ENCODE measurements at regions not wholly inside any gene's neighbourhood (a gene's known extent, or its start where the extent isn't known, plus 50 kb on each side); places are given as distances from the start of the nearest gene placed in this dataset.

DNA sequence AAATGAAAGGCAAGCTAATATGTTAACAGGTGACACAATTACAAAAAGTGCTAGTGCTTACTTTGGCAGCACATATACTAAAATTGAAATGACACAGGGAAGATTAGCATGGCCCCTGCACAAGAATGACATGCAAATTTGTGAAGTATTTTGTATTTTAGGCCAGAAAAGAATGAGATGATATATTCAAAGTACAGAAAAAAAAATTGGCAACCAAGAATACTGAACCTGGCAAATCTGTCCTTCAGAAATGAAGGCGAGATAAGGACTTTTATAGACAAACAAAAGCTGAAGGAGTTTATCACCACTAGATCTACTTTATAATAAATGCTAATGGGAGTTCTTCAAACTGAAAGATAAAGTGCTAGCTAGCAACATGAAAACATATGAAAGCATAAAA is 350.0 kb upstream of the POU3F1 start:
- no peak for ATAC-seq
- no peak for TF ChIP-seq ESRRG (CRISPR knock-in tag; IDR thresholded peaks at IDR 0.05)
- TF ChIP-seq PPARA (CRISPR knock-in tag; IDR thresholded peaks at IDR 0.05; ENCODE audit: borderline replicate concordance), result no peak
- no peak for TF ChIP-seq CREB5 (CRISPR knock-in tag; IDR thresholded peaks at IDR 0.05; ENCODE audit: low read depth)

DNA sequence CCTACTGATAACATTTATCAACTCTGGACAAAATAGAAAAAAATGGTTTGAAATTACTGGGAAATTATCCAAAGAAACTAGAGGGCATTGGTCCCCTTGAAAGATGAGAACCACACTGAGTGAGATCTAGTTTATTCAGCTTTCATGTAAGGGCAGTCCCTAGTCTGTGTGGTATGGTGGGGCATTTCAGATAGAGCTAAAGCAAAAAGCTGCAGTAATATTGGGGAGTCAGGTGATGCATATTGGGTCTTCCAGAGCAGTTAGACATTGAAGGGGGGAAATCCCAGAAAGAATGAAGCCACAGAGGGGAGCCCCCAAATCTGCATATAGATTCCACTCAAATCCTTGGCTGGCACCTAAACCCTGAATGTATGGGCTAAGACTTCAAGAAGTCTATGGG is 347.7 kb upstream of the POU3F1 start:
- no peak for ATAC-seq
- TF ChIP-seq GLIS3 (CRISPR knock-in tag; IDR thresholded peaks at IDR 0.05) (no peak), POU6F1 (CRISPR knock-in tag; IDR thresholded peaks at IDR 0.05; ENCODE audit: borderline replicate concordance, low read depth) (no peak), ZC3H10 (CRISPR knock-in tag; IDR thresholded peaks at IDR 0.05) (no peak), OSR1 (CRISPR knock-in tag; IDR thresholded peaks at IDR 0.05) (no peak), CREB5 (CRISPR knock-in tag; IDR thresholded peaks at IDR 0.05; ENCODE audit: low read depth) (no peak), ZFP30 (CRISPR knock-in tag; IDR thresholded peaks at IDR 0.05) (no peak), TCF4 (CRISPR knock-in tag; IDR thresholded peaks at IDR 0.05; ENCODE audit: borderline replicate concordance) (no peak), BACH2 (CRISPR knock-in tag; IDR thresholded peaks at IDR 0.05; ENCODE audit: borderline replicate concordance) (no peak), SNAI2 (CRISPR knock-in tag; IDR thresholded peaks at IDR 0.05) (no peak), ISL1 (CRISPR knock-in tag; IDR thresholded peaks at IDR 0.05) (no peak), TOX (CRISPR knock-in tag; IDR thresholded peaks at IDR 0.05; ENCODE audit: borderline replicate concordance) (no peak), CSDC2 (CRISPR knock-in tag; IDR thresholded peaks at IDR 0.05) (no peak), ZNF565 (CRISPR knock-in tag; conservative IDR thresholded peaks at IDR 0.05; ENCODE audit: low read depth) (no peak)
- TF ChIP-seq, protein P1, sequence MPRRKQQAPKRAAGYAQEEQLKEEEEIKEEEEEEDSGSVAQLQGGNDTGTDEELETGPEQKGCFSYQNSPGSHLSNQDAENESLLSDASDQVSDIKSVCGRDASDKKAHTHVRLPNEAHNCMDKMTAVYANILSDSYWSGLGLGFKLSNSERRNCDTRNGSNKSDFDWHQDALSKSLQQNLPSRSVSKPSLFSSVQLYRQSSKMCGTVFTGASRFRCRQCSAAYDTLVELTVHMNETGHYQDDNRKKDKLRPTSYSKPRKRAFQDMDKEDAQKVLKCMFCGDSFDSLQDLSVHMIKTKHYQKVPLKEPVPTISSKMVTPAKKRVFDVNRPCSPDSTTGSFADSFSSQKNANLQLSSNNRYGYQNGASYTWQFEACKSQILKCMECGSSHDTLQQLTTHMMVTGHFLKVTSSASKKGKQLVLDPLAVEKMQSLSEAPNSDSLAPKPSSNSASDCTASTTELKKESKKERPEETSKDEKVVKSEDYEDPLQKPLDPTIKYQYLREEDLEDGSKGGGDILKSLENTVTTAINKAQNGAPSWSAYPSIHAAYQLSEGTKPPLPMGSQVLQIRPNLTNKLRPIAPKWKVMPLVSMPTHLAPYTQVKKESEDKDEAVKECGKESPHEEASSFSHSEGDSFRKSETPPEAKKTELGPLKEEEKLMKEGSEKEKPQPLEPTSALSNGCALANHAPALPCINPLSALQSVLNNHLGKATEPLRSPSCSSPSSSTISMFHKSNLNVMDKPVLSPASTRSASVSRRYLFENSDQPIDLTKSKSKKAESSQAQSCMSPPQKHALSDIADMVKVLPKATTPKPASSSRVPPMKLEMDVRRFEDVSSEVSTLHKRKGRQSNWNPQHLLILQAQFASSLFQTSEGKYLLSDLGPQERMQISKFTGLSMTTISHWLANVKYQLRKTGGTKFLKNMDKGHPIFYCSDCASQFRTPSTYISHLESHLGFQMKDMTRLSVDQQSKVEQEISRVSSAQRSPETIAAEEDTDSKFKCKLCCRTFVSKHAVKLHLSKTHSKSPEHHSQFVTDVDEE (CRISPR knock-in tag; IDR thresholded peaks at IDR 0.05), result no peak

GRCh38 chr1:38392861-38393260 is 346.3 kb upstream of the POU3F1 start:
- ATAC-seq, result no peak
- TF ChIP-seq POU6F1 (CRISPR knock-in tag; IDR thresholded peaks at IDR 0.05; ENCODE audit: borderline replicate concordance, low read depth), result no peak
- TF ChIP-seq, protein P1 (CRISPR knock-in tag; IDR thresholded peaks at IDR 0.05), result no peak
- no peak for TF ChIP-seq ZFP3 (CRISPR knock-in tag; IDR thresholded peaks at IDR 0.05)
- no peak for TF ChIP-seq ISL1 (CRISPR knock-in tag; IDR thresholded peaks at IDR 0.05)
- no peak for TF ChIP-seq CREB5 (CRISPR knock-in tag; IDR thresholded peaks at IDR 0.05; ENCODE audit: low read depth)
- TF ChIP-seq ARNTL (CRISPR knock-in tag; IDR thresholded peaks at IDR 0.05; ENCODE audit: borderline replicate concordance, low read depth), result no peak
- TF ChIP-seq, protein P2, sequence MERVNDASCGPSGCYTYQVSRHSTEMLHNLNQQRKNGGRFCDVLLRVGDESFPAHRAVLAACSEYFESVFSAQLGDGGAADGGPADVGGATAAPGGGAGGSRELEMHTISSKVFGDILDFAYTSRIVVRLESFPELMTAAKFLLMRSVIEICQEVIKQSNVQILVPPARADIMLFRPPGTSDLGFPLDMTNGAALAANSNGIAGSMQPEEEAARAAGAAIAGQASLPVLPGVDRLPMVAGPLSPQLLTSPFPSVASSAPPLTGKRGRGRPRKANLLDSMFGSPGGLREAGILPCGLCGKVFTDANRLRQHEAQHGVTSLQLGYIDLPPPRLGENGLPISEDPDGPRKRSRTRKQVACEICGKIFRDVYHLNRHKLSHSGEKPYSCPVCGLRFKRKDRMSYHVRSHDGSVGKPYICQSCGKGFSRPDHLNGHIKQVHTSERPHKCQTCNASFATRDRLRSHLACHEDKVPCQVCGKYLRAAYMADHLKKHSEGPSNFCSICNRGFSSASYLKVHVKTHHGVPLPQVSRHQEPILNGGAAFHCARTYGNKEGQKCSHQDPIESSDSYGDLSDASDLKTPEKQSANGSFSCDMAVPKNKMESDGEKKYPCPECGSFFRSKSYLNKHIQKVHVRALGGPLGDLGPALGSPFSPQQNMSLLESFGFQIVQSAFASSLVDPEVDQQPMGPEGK (CRISPR knock-in tag; IDR thresholded peaks at IDR 0.05; ENCODE audit: borderline replicate concordance), result no peak
- no peak for TF ChIP-seq GLIS3 (CRISPR knock-in tag; IDR thresholded peaks at IDR 0.05)
- TF ChIP-seq ZFP30 (CRISPR knock-in tag; IDR thresholded peaks at IDR 0.05), result no peak
- TF ChIP-seq RARB (CRISPR knock-in tag; IDR thresholded peaks at IDR 0.05), result no peak
- TF ChIP-seq TOX (CRISPR knock-in tag; IDR thresholded peaks at IDR 0.05; ENCODE audit: borderline replicate concordance), result no peak
- TF ChIP-seq ZC3H10 (CRISPR knock-in tag; IDR thresholded peaks at IDR 0.05), result no peak
- TF ChIP-seq TCF4 (CRISPR knock-in tag; IDR thresholded peaks at IDR 0.05; ENCODE audit: borderline replicate concordance), result no peak
- TF ChIP-seq ESRRG (CRISPR knock-in tag; IDR thresholded peaks at IDR 0.05), result no peak

All from SK-N-SH treated with all-trans-retinoic acid at 6 μM for 48 hours (cell line).